SK-N-MC (cell line): ENCODE measurements at regions not wholly inside any gene's neighbourhood (a gene's known extent, or its start where the extent isn't known, plus 50 kb on each side); places are given as distances from the start of the nearest gene placed in this dataset.

Source experiments
- DNase-seq: peaks from one replicate; pipeline ENCODE4 v3.0.0-alpha.2; 2011; ENCODE audit warnings: low read depth, low spot score
- H3K27ac ChIP-seq: fragments of 200-600 bp; sonication (generic); 2 replicates; pipeline ENCODE4 v1.5.1; 2016; ENCODE audit warnings: mixed run types
- H3K36me3 ChIP-seq: fragments of 200-600 bp; sonication (generic); 2 replicates; pipeline ENCODE4 v1.6.1; 2017; ENCODE audit warnings: antibody characterized with exemption, low read length, mixed read lengths; ENCODE audit not compliant: insufficient read depth
- H3K4me3 ChIP-seq: fragments of 200-600 bp; sonication (generic); 2 replicates; pipeline ENCODE4 v1.5.1; 2016
- H3K9ac ChIP-seq: fragments of 200-600 bp; sonication (generic); 2 replicates; pipeline ENCODE4 v1.8.0; 2017; ENCODE audit warnings: mixed run types, mixed read lengths; ENCODE audit not compliant: insufficient read length
- H3K9me3 ChIP-seq: fragments of 200-600 bp; sonication (generic); 2 replicates; pipeline ENCODE4 v1.6.1; 2017; ENCODE audit warnings: low read depth, mild to moderate bottlenecking, antibody characterized with exemption, low read length, moderate library complexity, mixed read lengths
- EZH2 ChIP-seq: fragments of 200-600 bp; sonication (generic); IDR thresholded peaks from one replicate; pipeline ENCODE4 v1.6.1; 2017; ENCODE audit warnings: antibody characterized with exemption
- FOXP2 ChIP-seq: optimal IDR thresholded peaks from 2 replicates; pipeline ENCODE3; 2011; ENCODE audit warnings: mild to moderate bottlenecking, moderate library complexity; ENCODE audit not compliant: insufficient read depth; ENCODE audit errors: extremely low read length, control extremely low read depth
- POLR2AphosphoS5 ChIP-seq: IDR thresholded peaks from 2 replicates; pipeline ENCODE4 v1.6.1; 2012; ENCODE audit warnings: mild to moderate bottlenecking, low read depth, low read length, borderline replicate concordance

DNA sequence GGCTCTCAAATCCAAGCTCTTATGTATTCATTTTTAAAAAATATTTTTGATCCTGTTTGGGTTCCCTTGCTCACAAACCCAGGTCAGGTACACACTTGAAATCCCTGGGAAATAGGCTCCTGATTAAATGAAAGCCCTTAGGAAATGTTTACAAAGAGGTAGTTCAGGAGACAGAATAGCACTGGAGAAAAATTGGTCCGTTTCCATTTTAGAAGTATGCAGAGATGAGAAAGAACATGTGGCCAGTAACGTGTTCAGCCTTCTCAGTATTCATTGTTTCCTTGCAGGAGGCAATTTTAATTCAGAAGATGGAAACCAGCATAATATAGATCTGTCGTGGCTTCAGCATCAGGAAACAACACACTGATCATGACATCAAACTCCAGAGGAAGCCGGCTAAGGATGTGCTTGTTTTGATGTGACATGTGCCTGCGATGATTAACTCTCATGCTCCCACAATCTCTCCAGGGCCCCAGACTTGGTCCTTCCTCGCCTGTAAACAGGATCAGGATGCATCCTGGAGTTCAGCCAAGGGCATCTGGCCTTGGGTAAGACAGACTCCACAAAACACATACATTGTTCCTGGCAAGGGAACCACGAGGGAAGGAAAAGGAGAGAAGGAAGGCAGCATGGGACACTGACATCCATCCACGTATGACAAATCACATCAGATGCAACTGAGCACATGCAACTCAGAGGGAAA lies 350.5 kb upstream of the THBS1 start:
- no peak for DNase-seq
- no peak overlapping the region for H3K4me3 ChIP-seq
- H3K9me3 ChIP-seq, result no peaks in the 10 kb centered on the region
- no peak overlapping the region for H3K27ac ChIP-seq
- no peaks in the 10 kb centered on the region for H3K36me3 ChIP-seq
- no peak for TF ChIP-seq EZH2
- no peak for TF ChIP-seq FOXP2
- no peak for TF ChIP-seq POLR2AphosphoS5
- no peak overlapping the region for H3K9ac ChIP-seq

- no peak for DNase-seq
- no peak for TF ChIP-seq POLR2AphosphoS5
- no peak for TF ChIP-seq FOXP2
- no peak for TF ChIP-seq EZH2
- Histone ChIP-seq H3K4me3 (no peak overlapping the region), H3K9me3 (no peaks in the 10 kb centered on the region), H3K9ac (no peak overlapping the region), H3K36me3 (no peaks in the 10 kb centered on the region), H3K27ac (no peak overlapping the region)
These were observed 350.0 kb upstream of the THBS1 start for GRCh38 chr15:39230908-39231285.

GRCh38 chr15:39232512-39232911 lies 348.4 kb upstream of the THBS1 start:
- no peak overlapping the region for H3K27ac ChIP-seq
- H3K9ac ChIP-seq, result no peak overlapping the region
- no peak overlapping the region for H3K4me3 ChIP-seq
- DNase-seq, result no peak
- no peaks in the 10 kb centered on the region for H3K36me3 ChIP-seq
- TF ChIP-seq POLR2AphosphoS5 (no peak), FOXP2 (no peak), EZH2 (no peak)
- no peaks in the 10 kb centered on the region for H3K9me3 ChIP-seq

DNA sequence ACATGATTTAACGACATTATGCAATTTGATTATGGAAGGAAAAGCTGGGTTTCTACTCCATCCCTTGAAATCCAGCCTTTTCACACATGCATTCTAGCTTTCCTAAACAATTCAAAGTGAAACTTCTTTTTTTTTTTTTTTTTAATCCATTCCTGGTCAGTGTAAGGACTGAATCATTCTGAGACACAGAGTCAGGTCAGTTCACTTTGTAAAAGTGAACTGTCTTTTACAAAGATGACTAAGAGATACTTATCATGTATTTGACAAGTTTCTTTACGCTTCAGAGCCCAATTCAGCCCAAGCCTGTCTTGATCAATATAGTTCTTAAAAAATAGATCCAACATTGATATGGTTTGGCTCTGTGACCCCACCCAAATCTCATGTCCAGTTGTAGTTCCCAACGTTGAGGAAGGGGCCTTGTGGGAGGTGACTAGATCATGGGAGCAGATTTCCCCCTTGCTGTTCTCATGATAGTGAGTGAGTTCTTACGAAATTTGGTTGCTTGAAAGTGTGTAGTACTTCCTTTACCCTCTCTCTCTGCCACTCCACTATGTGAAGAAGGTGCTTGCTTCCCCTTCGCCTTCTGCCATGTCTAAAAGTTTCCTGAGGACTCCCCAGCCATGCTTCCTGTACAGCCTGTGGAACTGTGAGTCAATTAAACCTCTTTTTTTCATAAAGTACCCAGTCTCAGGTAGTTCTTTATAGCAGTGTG lies 345.6 kb upstream of the THBS1 start:
- Histone ChIP-seq H3K36me3 (no peaks in the 10 kb centered on the region), H3K9ac (no peak overlapping the region), H3K27ac (no peak overlapping the region), H3K4me3 (no peak overlapping the region), H3K9me3 (no peaks in the 10 kb centered on the region)
- DNase-seq, result no peak
- TF ChIP-seq EZH2 (no peak), FOXP2 (no peak), POLR2AphosphoS5 (no peak)

DNA sequence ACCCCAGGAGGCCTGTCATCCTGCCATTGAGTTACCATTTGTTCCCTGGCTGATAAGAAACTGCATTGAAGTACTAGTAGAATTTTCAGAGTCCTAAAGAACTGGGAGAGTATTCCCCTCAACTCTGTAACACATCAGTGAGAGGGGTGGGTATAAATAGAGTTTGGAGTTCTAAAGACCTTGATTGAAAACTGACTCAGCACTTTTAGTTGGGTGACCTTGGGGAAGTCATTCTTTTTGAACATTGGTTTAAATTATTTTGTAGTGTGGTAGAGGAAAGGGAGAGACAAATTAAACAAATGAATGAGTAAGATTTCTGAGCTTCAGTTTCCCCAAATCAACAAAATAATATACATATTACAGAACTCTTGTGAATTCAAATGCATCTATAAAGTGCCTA lies 344.5 kb upstream of the THBS1 start:
- no peak overlapping the region for H3K4me3 ChIP-seq
- H3K27ac ChIP-seq, result no peak overlapping the region
- DNase-seq, result no peak
- H3K9ac ChIP-seq, result no peak overlapping the region
- H3K36me3 ChIP-seq, result no peaks in the 10 kb centered on the region
- TF ChIP-seq POLR2AphosphoS5, result no peak
- TF ChIP-seq FOXP2, result no peak
- no peaks in the 10 kb centered on the region for H3K9me3 ChIP-seq

GRCh38 chr15:39238443-39238842 lies 342.4 kb upstream of the THBS1 start:
- DNase-seq, result no peak
- no peaks in the 10 kb centered on the region for H3K36me3 ChIP-seq
- TF ChIP-seq EZH2 (no peak), POLR2AphosphoS5 (no peak), FOXP2 (no peak)

GRCh38 chr15:39239562-39239961 lies 341.3 kb upstream of the THBS1 start:
- Histone ChIP-seq H3K9me3 (no peaks in the 10 kb centered on the region), H3K4me3 (no peak overlapping the region), H3K36me3 (no peaks in the 10 kb centered on the region), H3K9ac (no peak overlapping the region), H3K27ac (no peak overlapping the region)
- no peak for TF ChIP-seq POLR2AphosphoS5
- TF ChIP-seq EZH2, result no peak
- TF ChIP-seq FOXP2, result no peak
- no peak for DNase-seq

More at GRCh38 chr15:39238443-39238842, 342.4 kb upstream of the THBS1 start:
- H3K4me3 ChIP-seq, result no peak overlapping the region
- H3K9ac ChIP-seq, result no peak overlapping the region
- H3K27ac ChIP-seq, result no peak overlapping the region
- no peaks in the 10 kb centered on the region for H3K9me3 ChIP-seq

DNA sequence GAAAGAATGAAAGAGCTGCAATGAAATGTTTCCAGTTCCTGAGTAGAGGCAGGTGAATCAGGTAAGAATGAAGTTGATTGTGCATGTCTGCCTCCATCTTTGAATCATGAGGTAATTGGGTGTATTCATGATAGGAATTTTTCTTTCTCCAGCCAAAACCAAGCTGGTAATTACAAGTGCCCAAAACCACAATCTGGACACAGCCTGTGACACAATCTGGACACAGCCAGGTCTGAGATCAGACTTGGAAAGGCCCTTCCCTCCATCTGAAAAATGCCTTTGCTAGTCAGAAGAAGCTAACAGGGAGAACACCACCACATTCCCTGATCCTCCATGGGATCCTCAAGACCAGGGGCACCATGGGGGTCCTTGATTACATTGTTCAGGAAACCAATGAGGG lies 338.5 kb upstream of the THBS1 start:
- Histone ChIP-seq H3K36me3 (no peaks in the 10 kb centered on the region), H3K9me3 (no peaks in the 10 kb centered on the region), H3K9ac (no peak overlapping the region), H3K4me3 (no peak overlapping the region), H3K27ac (no peak overlapping the region)
- TF ChIP-seq POLR2AphosphoS5 (no peak), FOXP2 (no peak), EZH2 (no peak)
- DNase-seq, result no peak
